ENCODE measurements at regions not wholly inside any gene's neighbourhood (a gene's known extent, or its start where the extent isn't known, plus 50 kb on each side); places are given as distances from the start of the nearest gene placed in this dataset.

DNA sequence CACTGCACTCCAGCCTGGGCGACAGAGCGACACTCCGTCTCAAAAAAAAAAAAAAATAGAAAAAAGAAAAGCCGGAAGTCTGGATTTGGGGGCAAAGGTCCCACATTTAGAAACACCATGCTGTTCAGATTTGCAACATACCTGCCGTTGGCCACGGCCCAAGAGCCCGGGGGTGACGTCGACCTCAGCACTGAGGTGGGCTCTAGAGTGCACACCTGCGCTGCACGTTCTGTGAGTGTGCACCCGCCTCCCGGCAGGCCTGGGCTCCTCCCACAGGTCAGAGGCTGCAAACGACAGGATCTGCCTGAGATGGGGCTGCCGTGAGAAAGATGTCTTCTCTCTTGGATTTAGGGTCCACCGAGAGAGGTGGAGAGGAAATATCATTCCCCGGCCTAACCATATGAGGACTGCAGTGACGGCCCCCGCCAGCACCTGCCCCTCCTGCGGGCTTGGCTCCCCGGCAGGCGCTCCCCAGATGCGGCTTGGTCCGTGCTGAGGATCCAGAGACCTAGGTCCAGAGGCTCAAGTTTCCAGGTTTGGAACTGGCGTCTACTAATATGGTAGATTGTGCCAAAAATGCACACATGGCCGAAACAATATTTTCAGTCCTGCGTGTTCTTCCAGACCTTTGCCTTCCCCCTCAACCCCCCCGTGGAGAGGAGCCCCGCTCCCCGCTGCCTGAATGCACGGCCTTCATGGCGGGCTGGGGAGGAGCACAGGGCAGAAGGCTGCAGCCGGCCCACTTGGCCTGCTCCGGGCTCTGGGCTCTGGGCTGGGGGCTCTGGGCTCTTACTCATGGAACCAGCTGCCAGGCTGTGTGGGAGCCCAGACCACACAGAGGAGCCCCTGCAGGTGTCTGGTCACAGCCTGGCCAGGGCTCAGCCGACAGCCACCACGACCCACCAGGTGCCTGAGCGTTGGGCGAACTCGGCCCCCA is 58.8 kb upstream of the FBRSL1 start:
- no peak for TF ChIP-seq POLR2AphosphoS5 (IDR thresholded peaks at IDR 0.05; ENCODE audit: low read depth, low read length)
- TF ChIP-seq, protein P1, sequence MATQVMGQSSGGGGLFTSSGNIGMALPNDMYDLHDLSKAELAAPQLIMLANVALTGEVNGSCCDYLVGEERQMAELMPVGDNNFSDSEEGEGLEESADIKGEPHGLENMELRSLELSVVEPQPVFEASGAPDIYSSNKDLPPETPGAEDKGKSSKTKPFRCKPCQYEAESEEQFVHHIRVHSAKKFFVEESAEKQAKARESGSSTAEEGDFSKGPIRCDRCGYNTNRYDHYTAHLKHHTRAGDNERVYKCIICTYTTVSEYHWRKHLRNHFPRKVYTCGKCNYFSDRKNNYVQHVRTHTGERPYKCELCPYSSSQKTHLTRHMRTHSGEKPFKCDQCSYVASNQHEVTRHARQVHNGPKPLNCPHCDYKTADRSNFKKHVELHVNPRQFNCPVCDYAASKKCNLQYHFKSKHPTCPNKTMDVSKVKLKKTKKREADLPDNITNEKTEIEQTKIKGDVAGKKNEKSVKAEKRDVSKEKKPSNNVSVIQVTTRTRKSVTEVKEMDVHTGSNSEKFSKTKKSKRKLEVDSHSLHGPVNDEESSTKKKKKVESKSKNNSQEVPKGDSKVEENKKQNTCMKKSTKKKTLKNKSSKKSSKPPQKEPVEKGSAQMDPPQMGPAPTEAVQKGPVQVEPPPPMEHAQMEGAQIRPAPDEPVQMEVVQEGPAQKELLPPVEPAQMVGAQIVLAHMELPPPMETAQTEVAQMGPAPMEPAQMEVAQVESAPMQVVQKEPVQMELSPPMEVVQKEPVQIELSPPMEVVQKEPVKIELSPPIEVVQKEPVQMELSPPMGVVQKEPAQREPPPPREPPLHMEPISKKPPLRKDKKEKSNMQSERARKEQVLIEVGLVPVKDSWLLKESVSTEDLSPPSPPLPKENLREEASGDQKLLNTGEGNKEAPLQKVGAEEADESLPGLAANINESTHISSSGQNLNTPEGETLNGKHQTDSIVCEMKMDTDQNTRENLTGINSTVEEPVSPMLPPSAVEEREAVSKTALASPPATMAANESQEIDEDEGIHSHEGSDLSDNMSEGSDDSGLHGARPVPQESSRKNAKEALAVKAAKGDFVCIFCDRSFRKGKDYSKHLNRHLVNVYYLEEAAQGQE (IDR thresholded peaks at IDR 0.05; ENCODE audit: insufficient read depth in 1 of 2, low read depth in 2 of 2, low read length in 2 of 2) = no peak
- TF ChIP-seq TAF1 (IDR thresholded peaks at IDR 0.05; ENCODE audit: borderline replicate concordance, insufficient read depth, low read length) = no peak
